GM19397 (cell line): ENCODE measurements at regions not wholly inside any gene's neighbourhood (a gene's known extent, or its start where the extent isn't known, plus 50 kb on each side); places are given as distances from the start of the nearest gene placed in this dataset.
"Not testable (repeated sequence)": the region's sequence is repeated elsewhere in the genome, so short reads cannot be mapped to it uniquely, and the experiment has no call there.

Experiments
- ATAC-seq: cut with Tn5 transposase; IDR thresholded peaks from one replicate; pipeline ENCODE4 v1.9.1; 2021; ENCODE audit warnings: mild to moderate bottlenecking, moderate library complexity; ENCODE audit not compliant: unreplicated experiment

GRCh38 chr3:6716420-6716819, 144.5 kb upstream of the GRM7 start:
- no peak for ATAC-seq

GRCh38 chr3:6717026-6717943, 143.6 kb upstream of the GRM7 start:
- peak; percentile 92 for ATAC-seq

DNA sequence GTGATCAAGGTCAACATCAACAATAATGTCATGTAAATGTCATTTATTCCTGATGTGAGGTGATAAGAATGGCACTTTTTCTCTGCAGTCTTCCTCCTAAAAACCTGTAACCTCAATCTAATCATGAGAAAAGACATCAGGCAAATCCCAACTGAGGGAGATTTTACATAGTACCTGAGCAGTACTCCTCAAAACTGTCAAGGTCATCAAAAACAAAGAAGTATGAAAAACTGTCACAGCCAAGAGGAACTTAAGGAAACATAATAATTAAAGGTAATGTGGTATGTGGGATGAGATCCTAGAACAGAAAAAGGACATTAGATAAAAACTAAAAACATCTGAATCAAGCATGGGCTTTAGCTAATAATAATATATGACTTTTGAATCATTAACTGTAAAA, 140.9 kb upstream of the GRM7 start:
- no peak for ATAC-seq

GRCh38 chr3:6721491-6721890, 139.4 kb upstream of the GRM7 start:
- ATAC-seq = no peak

- ATAC-seq = no peak
Observed at GRCh38 chr3:6723205-6723604, 137.7 kb upstream of the GRM7 start.

DNA sequence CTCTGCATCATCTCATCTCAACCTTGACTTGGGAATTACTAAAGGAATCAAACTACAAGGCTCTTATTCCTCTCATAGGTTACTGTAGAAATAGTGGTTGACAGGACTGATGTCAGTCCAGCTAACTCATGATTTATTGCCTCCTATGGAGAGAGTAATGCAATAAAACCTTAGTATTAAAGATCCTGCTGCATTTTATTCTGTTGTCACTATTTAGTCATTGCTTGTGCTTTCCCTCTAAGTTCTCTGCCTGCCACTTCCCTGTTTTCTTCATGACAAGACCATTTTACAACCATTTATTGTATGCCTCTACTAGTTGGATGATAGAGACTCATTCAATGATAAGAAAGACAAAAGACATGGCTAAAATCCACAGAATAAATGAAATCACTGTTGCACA, 134.1 kb upstream of the GRM7 start:
- ATAC-seq = no peak

DNA sequence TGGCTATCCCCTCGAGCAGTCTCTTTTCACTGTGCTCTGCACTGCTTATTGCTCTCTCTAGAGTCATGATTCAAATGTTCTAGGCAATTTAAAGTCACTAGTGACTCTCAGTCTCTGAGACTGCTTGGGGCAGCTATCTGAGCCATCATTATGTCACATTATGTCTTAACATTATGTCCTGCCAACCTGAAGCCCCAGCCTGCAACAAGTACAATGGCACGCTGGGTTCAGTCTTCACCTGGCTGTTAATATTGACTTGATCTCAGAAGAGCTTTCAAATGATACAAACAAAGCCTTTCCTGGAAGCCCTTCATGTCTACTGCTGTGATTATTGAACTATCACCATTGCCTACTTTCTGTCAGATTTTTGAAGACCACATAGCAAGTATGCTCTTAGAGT, 128.1 kb upstream of the GRM7 start:
- no peak for ATAC-seq

- ATAC-seq = no peak
Observed at GRCh38 chr3:6733699-6734394, 127.1 kb upstream of the GRM7 start.

GRCh38 chr3:6734395-6734746, 126.5 kb upstream of the GRM7 start:
- ATAC-seq = no peak

DNA sequence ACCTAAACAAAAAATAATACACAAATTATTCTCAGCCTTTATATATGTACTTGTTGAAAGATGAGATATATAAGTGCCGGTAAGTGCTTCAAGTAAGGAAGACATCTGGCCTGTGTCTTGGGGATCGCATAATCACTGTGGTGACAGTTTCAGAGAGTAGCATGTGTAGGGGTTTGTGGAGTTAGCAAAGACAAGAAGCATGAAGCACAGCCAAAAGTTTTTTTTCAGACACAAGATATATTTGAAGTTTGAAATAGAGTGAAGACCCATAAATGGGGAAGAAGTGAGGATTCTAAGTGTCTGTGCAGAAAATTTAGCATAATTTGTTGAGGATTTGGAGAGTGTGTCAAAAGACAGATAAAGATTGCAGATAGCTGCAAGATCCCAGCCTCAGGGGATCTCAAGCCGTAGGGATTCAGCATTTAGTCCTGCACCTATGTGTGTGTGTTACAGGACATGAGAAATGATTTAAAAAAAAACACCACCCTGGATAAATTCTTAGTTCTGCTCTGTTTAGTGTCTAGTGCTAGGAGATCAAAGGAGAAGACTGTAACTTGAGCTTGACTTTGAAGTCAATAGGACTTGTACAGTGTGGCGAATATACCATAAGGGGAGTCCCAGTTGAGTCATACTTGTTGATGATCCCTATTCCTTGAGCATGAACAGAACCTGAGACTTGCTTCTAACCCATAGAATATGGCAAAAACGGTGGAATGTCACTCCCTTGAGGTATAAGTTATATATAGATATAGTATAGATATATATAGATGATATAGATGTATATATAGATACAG, 123.9 kb upstream of the GRM7 start:
- ATAC-seq = no peak

DNA sequence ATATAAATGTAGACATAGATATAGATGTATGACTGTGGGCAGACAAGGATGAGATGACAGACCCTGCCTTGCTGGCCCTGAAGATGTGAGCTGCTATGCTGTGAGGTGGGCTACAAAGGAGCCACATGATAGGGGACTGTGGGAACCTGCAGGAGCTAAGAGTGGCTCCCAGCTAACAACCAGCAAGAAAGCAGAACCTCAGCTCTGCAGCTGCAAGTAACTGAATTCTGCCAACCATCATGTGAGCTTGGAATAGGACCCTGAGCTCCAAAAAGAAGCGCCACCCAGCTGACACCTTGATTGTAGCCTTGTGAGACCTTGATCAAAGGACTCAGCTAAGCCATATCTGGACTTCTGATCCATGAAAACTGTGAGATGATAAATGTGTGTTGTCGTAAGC, 123.3 kb upstream of the GRM7 start:
- no peak for ATAC-seq

DNA sequence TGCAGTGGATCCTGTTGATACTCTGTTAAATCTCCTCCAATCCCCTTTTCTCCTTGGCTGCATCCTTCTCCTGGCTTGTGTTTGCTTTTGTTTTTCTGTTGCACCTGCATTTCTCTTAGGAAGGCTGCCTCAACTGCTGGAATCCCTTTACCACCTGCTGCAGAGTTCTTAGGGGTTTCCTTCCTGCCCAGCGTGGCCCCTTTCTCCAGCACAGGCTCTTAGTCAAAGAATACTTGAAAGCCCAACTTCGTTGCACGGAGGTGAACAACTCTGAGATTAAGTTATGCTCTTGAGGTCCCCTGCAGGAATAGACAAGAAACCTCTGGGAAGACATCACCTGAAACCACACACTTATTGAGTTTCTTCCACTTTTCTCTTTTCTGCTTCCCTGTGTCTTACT, 121.6 kb upstream of the GRM7 start:
- ATAC-seq = no peak

- no peak for ATAC-seq
Observed at GRCh38 chr3:6743067-6743720, 117.7 kb upstream of the GRM7 start.

GRCh38 chr3:6746443-6746842, 114.5 kb upstream of the GRM7 start:
- no peak for ATAC-seq

- ATAC-seq = no peak
Observed at GRCh38 chr3:6747017-6747416, 113.9 kb upstream of the GRM7 start.

- ATAC-seq = no peak
Observed at GRCh38 chr3:6750782-6751181, 110.1 kb upstream of the GRM7 start.

DNA sequence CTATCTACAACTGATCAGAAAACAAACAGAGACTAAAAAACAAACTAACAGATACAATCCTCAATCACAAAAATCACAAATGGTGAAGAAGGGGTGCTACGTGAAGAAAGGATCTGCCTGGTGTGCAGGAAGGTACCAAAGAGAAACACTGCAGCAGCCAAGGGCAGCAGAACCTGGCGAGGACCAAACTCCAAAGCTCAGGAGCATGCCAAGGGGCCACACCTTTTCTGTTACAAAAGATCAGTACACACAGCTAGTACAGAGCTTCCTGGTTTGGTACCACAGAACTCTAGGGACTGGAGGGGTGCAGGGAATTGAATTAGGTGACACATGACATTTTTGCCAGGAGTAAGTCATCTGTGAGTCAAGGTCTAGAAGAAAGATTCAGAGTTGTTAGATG, 107.4 kb upstream of the GRM7 start:
- ATAC-seq = no peak

DNA sequence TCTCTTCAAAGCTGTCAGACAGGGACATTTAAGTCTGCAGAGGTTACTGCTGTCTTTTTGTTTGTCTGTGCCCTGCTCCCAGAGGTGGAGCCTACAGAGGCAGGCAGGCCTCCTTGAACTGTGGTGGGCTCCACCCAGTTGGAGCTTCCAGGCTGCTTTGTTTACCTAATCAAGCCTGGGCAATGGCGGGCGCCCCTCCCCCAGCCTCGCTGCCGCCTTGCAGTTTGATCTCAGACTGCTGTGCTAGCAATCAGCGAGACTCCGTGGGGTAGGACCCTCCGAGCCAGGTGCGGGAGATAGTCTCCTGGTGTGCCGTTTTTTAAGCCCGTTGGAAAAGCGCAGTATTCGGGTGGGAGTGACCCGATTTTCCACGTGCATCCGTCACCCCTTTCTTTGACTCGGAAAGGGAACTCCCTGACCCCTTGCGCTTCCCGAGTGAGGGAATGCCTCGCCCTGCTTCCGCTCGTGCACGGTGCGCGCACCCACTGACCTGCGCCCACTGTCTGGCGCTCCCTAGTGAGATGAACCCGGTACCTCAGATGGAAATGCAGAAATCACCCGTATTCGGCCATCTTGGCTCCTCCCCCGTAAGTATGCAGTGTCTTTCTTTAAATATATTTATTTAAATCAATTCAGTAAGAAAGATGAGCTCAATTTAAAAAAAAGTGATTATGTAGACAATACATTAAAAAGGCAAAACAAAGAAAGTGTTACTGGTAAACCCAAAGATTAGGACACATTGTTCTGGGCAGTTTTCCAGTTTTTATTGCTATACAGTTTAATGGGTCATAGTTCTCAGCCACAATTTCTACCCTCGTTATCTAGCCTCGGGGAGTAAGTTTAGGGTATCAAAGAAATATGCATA, 91.2 kb upstream of the GRM7 start:
- ATAC-seq = not testable (repeated sequence)

DNA sequence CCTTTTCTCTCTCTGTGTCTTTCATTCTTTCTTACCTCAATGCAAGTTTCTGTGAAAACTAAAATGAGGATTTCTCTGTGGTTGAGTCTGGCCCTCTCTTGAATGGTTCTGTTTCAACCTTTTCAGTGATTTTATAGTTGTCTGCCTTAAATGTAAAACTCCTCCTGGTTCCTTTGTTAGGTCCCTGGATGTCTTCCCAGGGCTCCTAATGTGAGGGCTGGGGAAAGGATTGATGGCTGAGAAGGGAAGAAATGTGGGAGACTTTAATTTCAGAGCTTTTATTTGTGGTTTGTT, 90.6 kb upstream of the GRM7 start:
- ATAC-seq = no peak

DNA sequence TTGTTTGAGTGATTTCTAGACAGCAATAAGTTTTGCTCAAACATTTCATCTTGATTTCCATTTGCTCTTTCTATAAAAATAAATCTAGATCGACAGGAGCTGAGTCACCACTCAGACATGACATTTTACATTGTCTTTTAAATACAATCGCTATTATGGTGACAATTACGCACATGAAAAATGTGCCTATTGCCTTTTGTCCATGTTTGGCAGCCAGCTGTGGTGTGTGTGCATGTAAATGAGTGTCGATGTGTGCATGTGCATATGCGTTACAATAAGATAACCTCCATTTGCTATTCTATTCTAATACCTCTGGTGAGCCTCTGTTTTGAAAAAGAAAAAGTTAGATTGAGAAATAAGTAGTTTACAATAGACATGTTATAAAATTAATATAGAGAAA, 89.7 kb upstream of the GRM7 start:
- ATAC-seq = no peak
